ENCODE measurements at regions not wholly inside any gene's neighbourhood (a gene's known extent, or its start where the extent isn't known, plus 50 kb on each side); places are given as distances from the start of the nearest gene placed in this dataset.

DNA sequence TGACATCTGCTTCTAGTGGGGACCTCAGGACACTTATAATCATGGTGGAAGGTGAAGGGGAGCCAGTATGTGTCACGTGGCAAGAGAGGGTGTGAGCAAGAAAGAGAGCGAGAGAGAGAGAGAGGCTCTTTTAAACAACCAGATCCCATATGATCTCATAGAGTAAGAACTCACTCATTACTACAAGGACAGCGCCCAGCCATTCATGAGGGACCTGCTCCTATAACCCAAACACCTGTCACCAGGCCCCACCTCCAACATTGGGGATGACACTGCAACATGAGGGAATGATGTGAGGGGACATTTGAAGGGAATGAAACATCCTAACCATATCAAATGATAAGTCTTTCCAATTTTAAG lies 427.5 kb downstream of the EFNA5 start:
- no peak overlapping the region for H3K18ac ChIP-seq (ENCODE audit: low read length)
- no peak overlapping the region for H3K4me3 ChIP-seq (ENCODE audit: low read length)
- no peak overlapping the region for H3K27ac ChIP-seq (ENCODE audit: low read depth, low read length)
- H3K79me1 ChIP-seq (ENCODE audit: low read length): no peaks in the 10 kb centered on the region
- H3K4ac ChIP-seq (ENCODE audit: low read depth, low read length): no peak overlapping the region
- no peak overlapping the region for H4K5ac ChIP-seq (ENCODE audit: low read length)
- DNase-seq: peak; percentile 7
- H3K4me2 ChIP-seq (ENCODE audit: low read length): no peak overlapping the region
- H2AK5ac ChIP-seq (ENCODE audit: low read length): no peak overlapping the region
- H2BK120ac ChIP-seq (ENCODE audit: low read depth, low read length): no peak overlapping the region
- H3K4me1 ChIP-seq (ENCODE audit: control insufficient read depth, low read depth, low read length): no peaks in the 10 kb centered on the region
- no peak overlapping the region for H2BK15ac ChIP-seq (replicated peaks; ENCODE audit: low read depth)
- H4K8ac ChIP-seq (ENCODE audit: low read depth, low read length): no peak overlapping the region
- no peak overlapping the region for H3K23ac ChIP-seq (ENCODE audit: low read length)
- no peaks in the 10 kb centered on the region for H3K36me3 ChIP-seq (ENCODE audit: control insufficient read depth, insufficient read depth, low read length)
- H3K27me3 ChIP-seq (ENCODE audit: insufficient read depth, low read length, poor library complexity): no peaks in the 10 kb centered on the region
- WGBS (ENCODE audit: extremely low coverage, insufficient coverage, low lambda C conversion rate): no CpG with 5 or more reads among the region's 3 CpGs
- no peak overlapping the region for H3K9ac ChIP-seq (ENCODE audit: low read length)
- H2BK5ac ChIP-seq (ENCODE audit: low read length): no peak overlapping the region
- H3K56ac ChIP-seq (ENCODE audit: low read length): no peak overlapping the region
- H3K79me2 ChIP-seq (ENCODE audit: control insufficient read depth, insufficient read depth, low read length): no peaks in the 10 kb centered on the region

DNA sequence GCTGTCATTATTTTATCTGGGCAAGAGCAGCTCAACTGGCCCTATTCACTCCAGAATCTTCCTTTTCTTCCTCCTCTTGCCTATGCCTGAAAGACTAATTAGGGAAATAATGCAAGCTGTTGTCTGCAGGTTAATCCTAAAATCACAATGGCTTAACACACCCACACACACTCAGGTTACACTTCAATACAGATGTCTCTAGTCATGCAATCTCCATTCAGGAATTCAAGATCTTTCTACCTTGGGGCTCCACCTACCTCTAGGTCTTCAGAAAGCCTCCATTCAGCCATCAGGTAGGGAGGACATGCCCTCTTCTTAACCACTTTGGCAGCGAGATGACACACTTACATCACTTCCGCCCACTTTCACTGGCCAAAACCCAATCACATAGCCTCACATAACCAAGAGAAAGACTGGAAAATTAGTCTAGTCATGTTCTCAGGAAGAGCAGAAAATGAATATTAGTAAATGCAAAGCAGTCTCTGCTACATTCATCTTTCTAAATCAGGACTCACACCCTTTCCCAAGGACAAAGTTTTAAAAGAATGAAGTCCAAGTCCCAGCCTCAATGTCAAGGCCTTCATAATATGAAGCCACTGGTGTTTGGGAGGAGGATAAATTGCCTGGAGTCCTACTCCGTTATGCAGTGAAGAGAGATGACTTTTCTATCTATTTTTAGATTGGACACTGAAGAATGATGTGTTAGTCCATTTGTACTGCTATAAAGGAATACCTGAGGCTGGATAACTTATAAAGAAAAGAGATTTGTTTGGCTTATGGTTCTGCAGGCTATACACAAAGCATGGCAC lies 428.1 kb downstream of the EFNA5 start:
- Histone ChIP-seq H3K4me3 (ENCODE audit: low read length) (no peak overlapping the region), H2BK120ac (ENCODE audit: low read depth, low read length) (no peak overlapping the region), H3K18ac (ENCODE audit: low read length) (no peak overlapping the region), H3K79me2 (ENCODE audit: control insufficient read depth, insufficient read depth, low read length) (no peaks in the 10 kb centered on the region), H3K4me1 (ENCODE audit: control insufficient read depth, low read depth, low read length) (no peaks in the 10 kb centered on the region), H3K23ac (ENCODE audit: low read length) (no peak overlapping the region), H4K5ac (ENCODE audit: low read length) (no peak overlapping the region), H2AK5ac (ENCODE audit: low read length) (no peak overlapping the region), H3K27me3 (ENCODE audit: insufficient read depth, low read length, poor library complexity) (no peaks in the 10 kb centered on the region), H3K4me2 (ENCODE audit: low read length) (no peak overlapping the region), H2BK5ac (ENCODE audit: low read length) (no peak overlapping the region), H3K56ac (ENCODE audit: low read length) (no peak overlapping the region), H4K8ac (ENCODE audit: low read depth, low read length) (no peak overlapping the region), H3K79me1 (ENCODE audit: low read length) (no peaks in the 10 kb centered on the region), H3K36me3 (ENCODE audit: control insufficient read depth, insufficient read depth, low read length) (no peaks in the 10 kb centered on the region), H2BK15ac (replicated peaks; ENCODE audit: low read depth) (no peak overlapping the region), H3K27ac (ENCODE audit: low read depth, low read length) (no peak overlapping the region), H3K4ac (ENCODE audit: low read depth, low read length) (no peak overlapping the region), H3K9ac (ENCODE audit: low read length) (no peak overlapping the region)
- WGBS (ENCODE audit: extremely low coverage, insufficient coverage, low lambda C conversion rate): no CpG with 5 or more reads among the region's 3 CpGs
- peak; percentile 16 for DNase-seq

DNA sequence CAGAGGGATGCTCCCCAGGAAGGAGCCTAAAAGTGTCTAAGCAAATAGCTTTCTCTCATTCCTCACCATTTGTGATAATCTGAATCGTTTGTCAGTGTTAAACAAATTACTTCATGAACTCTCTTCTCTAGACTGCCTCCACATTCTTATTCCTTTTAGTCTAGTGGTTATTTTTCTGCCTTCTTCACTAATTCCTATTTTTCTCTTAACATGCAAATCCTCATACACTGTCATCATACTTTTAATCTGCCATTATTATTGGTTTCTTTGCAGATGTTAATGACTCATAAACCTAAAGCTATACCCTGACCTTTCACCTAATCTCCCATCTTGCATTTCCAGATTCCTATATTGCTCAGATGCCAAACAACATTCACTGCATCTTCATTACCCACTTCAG lies 428.9 kb downstream of the EFNA5 start:
- Histone ChIP-seq H2BK5ac (ENCODE audit: low read length) (no peak overlapping the region), H3K4ac (ENCODE audit: low read depth, low read length) (no peak overlapping the region), H3K18ac (ENCODE audit: low read length) (no peak overlapping the region), H2AK5ac (ENCODE audit: low read length) (no peak overlapping the region), H3K79me1 (ENCODE audit: low read length) (no peaks in the 10 kb centered on the region), H3K27me3 (ENCODE audit: insufficient read depth, low read length, poor library complexity) (no peaks in the 10 kb centered on the region), H3K79me2 (ENCODE audit: control insufficient read depth, insufficient read depth, low read length) (no peaks in the 10 kb centered on the region), H3K4me2 (ENCODE audit: low read length) (no peak overlapping the region), H2BK15ac (replicated peaks; ENCODE audit: low read depth) (no peak overlapping the region), H3K56ac (ENCODE audit: low read length) (no peak overlapping the region), H3K9ac (ENCODE audit: low read length) (no peak overlapping the region), H3K27ac (ENCODE audit: low read depth, low read length) (no peak overlapping the region), H3K36me3 (ENCODE audit: control insufficient read depth, insufficient read depth, low read length) (no peaks in the 10 kb centered on the region), H2BK120ac (ENCODE audit: low read depth, low read length) (no peak overlapping the region), H4K5ac (ENCODE audit: low read length) (no peak overlapping the region), H3K23ac (ENCODE audit: low read length) (no peak overlapping the region), H3K4me3 (ENCODE audit: low read length) (no peak overlapping the region), H3K4me1 (ENCODE audit: control insufficient read depth, low read depth, low read length) (no peaks in the 10 kb centered on the region), H4K8ac (ENCODE audit: low read depth, low read length) (no peak overlapping the region)
- WGBS (ENCODE audit: extremely low coverage, insufficient coverage, low lambda C conversion rate): no CpG with 5 or more reads among the region's 1 CpG
- DNase-seq: no peak

DNA sequence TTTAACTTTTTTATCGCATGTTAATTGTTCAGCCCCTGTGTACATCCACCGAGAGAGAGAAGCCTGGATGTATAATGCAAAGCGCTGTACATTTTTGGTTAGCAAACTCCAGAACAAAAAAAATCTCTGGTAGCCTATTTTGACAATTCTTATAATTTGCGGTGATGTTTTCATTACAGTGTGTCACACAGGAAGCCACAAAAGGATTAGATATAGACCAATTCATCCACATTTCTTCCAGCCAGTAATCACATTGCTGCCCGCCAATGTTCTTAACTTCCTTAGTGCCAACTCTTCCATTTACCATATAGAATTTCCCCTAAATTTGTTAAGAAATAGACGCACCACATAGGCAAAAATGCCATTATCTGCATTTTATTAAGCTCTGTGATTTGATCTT lies 435.6 kb downstream of the EFNA5 start:
- Histone ChIP-seq H4K5ac (ENCODE audit: low read length) (no peak overlapping the region), H2AK5ac (ENCODE audit: low read length) (no peak overlapping the region), H2BK120ac (ENCODE audit: low read depth, low read length) (no peak overlapping the region), H3K18ac (ENCODE audit: low read length) (no peak overlapping the region), H3K36me3 (ENCODE audit: control insufficient read depth, insufficient read depth, low read length) (no peaks in the 10 kb centered on the region), H3K79me2 (ENCODE audit: control insufficient read depth, insufficient read depth, low read length) (no peaks in the 10 kb centered on the region), H3K79me1 (ENCODE audit: low read length) (no peaks in the 10 kb centered on the region), H3K4me3 (ENCODE audit: low read length) (no peak overlapping the region), H3K27ac (ENCODE audit: low read depth, low read length) (no peak overlapping the region), H2BK15ac (replicated peaks; ENCODE audit: low read depth) (no peak overlapping the region), H4K8ac (ENCODE audit: low read depth, low read length) (no peak overlapping the region), H3K56ac (ENCODE audit: low read length) (no peak overlapping the region), H3K23ac (ENCODE audit: low read length) (no peak overlapping the region), H3K4ac (ENCODE audit: low read depth, low read length) (no peak overlapping the region), H3K27me3 (ENCODE audit: insufficient read depth, low read length, poor library complexity) (no peaks in the 10 kb centered on the region), H3K4me2 (ENCODE audit: low read length) (no peak overlapping the region), H2BK5ac (ENCODE audit: low read length) (no peak overlapping the region), H3K4me1 (ENCODE audit: control insufficient read depth, low read depth, low read length) (no peaks in the 10 kb centered on the region), H3K9ac (ENCODE audit: low read length) (no peak overlapping the region)
- DNase-seq: no peak
- no CpG with 5 or more reads among the region's 6 CpGs for WGBS (ENCODE audit: extremely low coverage, insufficient coverage, low lambda C conversion rate)

DNA sequence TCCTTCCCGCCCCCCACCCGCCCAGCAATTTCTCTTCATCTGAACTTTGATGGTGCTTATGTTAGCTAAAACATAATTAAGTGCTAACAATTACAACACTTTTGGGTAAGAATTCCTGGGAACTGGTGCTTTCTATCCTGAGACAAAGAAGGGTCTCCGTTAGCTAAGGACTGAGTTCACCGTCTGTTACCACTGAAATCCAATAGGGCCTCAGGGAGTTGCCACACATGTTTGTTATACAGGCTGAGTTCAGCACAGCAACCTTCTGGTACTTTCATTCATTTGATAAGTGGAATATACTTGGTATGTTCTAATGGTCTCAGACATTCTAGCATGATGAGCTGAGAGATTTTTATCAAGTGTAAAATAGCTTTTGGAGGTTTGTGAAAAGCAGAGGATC lies 437.9 kb downstream of the EFNA5 start:
- Histone ChIP-seq H3K36me3 (ENCODE audit: control insufficient read depth, insufficient read depth, low read length) (no peaks in the 10 kb centered on the region), H4K8ac (ENCODE audit: low read depth, low read length) (no peak overlapping the region), H2BK120ac (ENCODE audit: low read depth, low read length) (no peak overlapping the region), H3K23ac (ENCODE audit: low read length) (no peak overlapping the region), H2BK5ac (ENCODE audit: low read length) (no peak overlapping the region), H3K4me1 (ENCODE audit: control insufficient read depth, low read depth, low read length) (no peaks in the 10 kb centered on the region), H3K9ac (ENCODE audit: low read length) (no peak overlapping the region), H3K27ac (ENCODE audit: low read depth, low read length) (no peak overlapping the region), H3K56ac (ENCODE audit: low read length) (no peak overlapping the region), H3K79me2 (ENCODE audit: control insufficient read depth, insufficient read depth, low read length) (no peaks in the 10 kb centered on the region), H3K4me3 (ENCODE audit: low read length) (no peak overlapping the region), H2BK15ac (replicated peaks; ENCODE audit: low read depth) (no peak overlapping the region), H3K27me3 (ENCODE audit: insufficient read depth, low read length, poor library complexity) (no peaks in the 10 kb centered on the region), H3K18ac (ENCODE audit: low read length) (no peak overlapping the region), H4K5ac (ENCODE audit: low read length) (no peak overlapping the region), H3K4ac (ENCODE audit: low read depth, low read length) (no peak overlapping the region), H3K79me1 (ENCODE audit: low read length) (no peaks in the 10 kb centered on the region), H2AK5ac (ENCODE audit: low read length) (no peak overlapping the region), H3K4me2 (ENCODE audit: low read length) (no peak overlapping the region)
- peak; percentile 10 for DNase-seq
- WGBS (ENCODE audit: extremely low coverage, insufficient coverage, low lambda C conversion rate): no CpG with 5 or more reads among the region's 4 CpGs

DNA sequence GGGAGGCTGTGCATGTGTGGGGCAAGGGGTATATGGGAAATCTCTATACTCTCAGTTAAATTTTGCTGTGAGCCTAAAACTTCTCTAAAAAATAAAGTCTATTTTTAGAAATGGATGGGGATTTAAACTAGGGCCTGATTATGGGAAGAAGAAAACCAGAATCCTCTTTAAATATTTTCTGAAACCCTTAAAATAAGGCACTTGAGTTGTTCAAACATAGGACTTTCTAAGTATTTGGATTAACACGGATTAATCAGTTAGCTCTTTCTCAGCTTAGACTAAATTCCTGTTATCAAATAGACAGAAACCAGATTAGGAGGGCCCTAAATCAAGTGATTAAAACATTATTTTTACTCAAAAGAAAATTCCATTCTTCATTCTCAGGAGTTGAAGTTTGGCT lies 438.4 kb downstream of the EFNA5 start:
- Histone ChIP-seq H2BK120ac (ENCODE audit: low read depth, low read length) (no peak overlapping the region), H2BK15ac (replicated peaks; ENCODE audit: low read depth) (no peak overlapping the region), H2AK5ac (ENCODE audit: low read length) (no peak overlapping the region), H4K5ac (ENCODE audit: low read length) (no peak overlapping the region), H3K36me3 (ENCODE audit: control insufficient read depth, insufficient read depth, low read length) (no peaks in the 10 kb centered on the region), H3K23ac (ENCODE audit: low read length) (no peak overlapping the region), H3K27me3 (ENCODE audit: insufficient read depth, low read length, poor library complexity) (no peaks in the 10 kb centered on the region), H3K4ac (ENCODE audit: low read depth, low read length) (no peak overlapping the region), H3K27ac (ENCODE audit: low read depth, low read length) (no peak overlapping the region), H3K79me1 (ENCODE audit: low read length) (no peaks in the 10 kb centered on the region), H4K8ac (ENCODE audit: low read depth, low read length) (no peak overlapping the region), H3K79me2 (ENCODE audit: control insufficient read depth, insufficient read depth, low read length) (no peaks in the 10 kb centered on the region), H3K9ac (ENCODE audit: low read length) (no peak overlapping the region), H2BK5ac (ENCODE audit: low read length) (no peak overlapping the region), H3K4me1 (ENCODE audit: control insufficient read depth, low read depth, low read length) (no peaks in the 10 kb centered on the region), H3K4me3 (ENCODE audit: low read length) (no peak overlapping the region), H3K18ac (ENCODE audit: low read length) (no peak overlapping the region), H3K56ac (ENCODE audit: low read length) (no peak overlapping the region), H3K4me2 (ENCODE audit: low read length) (no peak overlapping the region)
- DNase-seq: no peak
- no CpG with 5 or more reads among the region's 1 CpG for WGBS (ENCODE audit: extremely low coverage, insufficient coverage, low lambda C conversion rate)
